ENCODE measurements at regions not wholly inside any gene's neighbourhood (a gene's known extent, or its start where the extent isn't known, plus 50 kb on each side); places are given as distances from the start of the nearest gene placed in this dataset.

DNA sequence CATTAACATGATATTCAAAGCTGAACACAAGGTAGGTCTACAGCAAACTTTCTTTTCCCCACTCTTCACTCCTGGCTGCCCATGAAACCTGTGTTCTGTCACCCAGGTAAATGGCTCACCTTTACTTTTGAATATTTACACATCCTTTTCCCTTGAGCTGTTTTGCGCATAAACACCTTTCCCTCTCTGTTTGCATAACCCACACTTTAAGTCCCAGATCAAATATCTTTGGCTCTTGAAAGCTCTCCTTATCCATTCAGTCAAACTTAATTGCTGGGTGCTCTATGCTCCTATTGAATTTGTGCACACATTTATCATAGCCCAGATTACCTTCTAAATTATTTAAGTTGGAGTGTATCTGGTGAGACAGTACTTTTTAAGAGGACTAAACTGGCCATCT lies 51.7 kb upstream of the ATP8A1 start:
- no peak for DNase-seq (ENCODE audit: low read depth, low spot score)
- H3K4me3 ChIP-seq (ENCODE audit: low read length) = no peak overlapping the region
